ENCODE measurements at regions not wholly inside any gene's neighbourhood (a gene's known extent, or its start where the extent isn't known, plus 50 kb on each side); places are given as distances from the start of the nearest gene placed in this dataset.

DNA sequence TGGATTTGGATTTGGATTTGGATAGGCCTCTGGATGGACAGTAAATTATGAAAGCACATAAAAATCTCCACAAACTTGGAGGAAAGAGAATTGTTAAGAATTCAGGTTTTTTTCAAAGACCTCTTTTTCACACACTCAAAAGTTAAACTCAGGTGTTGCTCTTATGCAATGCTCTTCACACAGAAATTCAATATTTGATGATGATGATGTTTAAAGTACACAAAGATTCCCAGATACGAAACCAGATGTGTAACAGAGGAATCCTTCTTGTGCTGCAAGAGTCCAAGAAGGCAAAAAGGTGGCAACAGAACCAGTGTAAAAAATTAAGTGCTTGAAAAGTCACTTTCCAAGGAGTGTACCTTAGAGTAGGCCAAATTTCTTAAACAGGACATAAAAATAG is 75.8 kb upstream of the SPATS2L start:
- H3K4me3 ChIP-seq (ENCODE audit: low read depth, low read length): no peak overlapping the region
- TF ChIP-seq, protein P1, sequence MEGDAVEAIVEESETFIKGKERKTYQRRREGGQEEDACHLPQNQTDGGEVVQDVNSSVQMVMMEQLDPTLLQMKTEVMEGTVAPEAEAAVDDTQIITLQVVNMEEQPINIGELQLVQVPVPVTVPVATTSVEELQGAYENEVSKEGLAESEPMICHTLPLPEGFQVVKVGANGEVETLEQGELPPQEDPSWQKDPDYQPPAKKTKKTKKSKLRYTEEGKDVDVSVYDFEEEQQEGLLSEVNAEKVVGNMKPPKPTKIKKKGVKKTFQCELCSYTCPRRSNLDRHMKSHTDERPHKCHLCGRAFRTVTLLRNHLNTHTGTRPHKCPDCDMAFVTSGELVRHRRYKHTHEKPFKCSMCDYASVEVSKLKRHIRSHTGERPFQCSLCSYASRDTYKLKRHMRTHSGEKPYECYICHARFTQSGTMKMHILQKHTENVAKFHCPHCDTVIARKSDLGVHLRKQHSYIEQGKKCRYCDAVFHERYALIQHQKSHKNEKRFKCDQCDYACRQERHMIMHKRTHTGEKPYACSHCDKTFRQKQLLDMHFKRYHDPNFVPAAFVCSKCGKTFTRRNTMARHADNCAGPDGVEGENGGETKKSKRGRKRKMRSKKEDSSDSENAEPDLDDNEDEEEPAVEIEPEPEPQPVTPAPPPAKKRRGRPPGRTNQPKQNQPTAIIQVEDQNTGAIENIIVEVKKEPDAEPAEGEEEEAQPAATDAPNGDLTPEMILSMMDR (IDR thresholded peaks at IDR 0.05; ENCODE audit: low read depth, low read length): no peak

DNA sequence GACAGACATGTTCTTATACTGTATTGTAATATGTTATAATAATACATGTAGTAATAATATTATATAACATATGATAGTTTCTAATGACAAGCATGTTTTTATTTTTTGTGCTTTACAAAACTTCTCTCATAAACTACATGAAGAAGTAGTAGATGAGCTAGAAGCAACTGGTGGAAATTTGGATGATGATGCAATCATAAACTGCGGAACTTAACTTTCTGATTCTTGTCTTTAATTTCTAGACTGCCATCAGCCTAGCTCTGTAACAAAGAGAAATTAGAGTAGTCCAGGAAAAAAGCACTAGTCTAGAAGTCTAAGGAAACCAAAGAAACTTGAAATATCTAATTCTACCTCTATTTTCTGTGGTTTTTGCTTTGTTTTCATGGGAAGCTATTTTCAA is 71.0 kb upstream of the SPATS2L start:
- H3K4me3 ChIP-seq (ENCODE audit: low read depth, low read length): no peak overlapping the region
- TF ChIP-seq, protein P1 (IDR thresholded peaks at IDR 0.05; ENCODE audit: low read depth, low read length): no peak

DNA sequence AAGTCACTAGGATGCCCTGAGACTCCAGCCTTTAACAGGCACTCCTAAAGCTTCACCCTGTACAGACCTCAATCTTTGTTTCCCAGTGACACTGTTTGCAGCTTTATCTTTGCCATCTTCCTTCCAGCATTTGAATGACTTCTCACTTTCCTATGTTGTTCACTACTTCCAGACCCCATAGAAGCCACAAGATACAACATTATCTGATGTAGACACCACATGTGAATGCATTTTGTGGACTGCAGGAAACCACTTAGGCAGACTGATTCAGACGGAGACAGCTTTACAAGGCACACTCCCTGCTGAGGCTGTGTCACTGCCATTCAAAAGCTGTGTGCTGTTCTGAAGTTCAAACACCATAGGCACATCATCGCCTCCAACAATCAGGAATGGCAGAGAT is 67.3 kb upstream of the SPATS2L start:
- TF ChIP-seq, protein P1 (IDR thresholded peaks at IDR 0.05; ENCODE audit: low read depth, low read length): no peak
- H3K4me3 ChIP-seq (ENCODE audit: low read depth, low read length): no peak overlapping the region

DNA sequence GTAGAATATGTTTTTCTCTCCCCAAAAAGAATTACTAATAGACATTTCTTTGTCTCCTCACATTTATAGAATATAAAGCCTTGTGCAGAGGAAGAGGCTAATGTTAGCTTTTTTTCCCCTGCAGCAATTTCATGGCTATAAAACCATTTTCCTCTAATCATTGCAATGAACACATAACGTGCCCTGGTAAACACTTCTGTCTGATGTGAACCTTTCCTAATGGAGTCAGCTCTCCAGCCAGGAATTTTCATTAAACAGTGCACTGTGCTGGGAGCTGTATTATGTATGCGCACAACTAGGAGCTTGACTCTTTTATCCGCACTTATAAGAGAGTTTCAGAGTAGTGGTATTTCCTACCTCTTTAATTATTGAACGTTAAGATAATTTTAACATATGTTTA is 63.9 kb upstream of the SPATS2L start:
- H3K4me3 ChIP-seq (ENCODE audit: low read depth, low read length): no peak overlapping the region
- TF ChIP-seq, protein P1 (IDR thresholded peaks at IDR 0.05; ENCODE audit: low read depth, low read length): no peak

DNA sequence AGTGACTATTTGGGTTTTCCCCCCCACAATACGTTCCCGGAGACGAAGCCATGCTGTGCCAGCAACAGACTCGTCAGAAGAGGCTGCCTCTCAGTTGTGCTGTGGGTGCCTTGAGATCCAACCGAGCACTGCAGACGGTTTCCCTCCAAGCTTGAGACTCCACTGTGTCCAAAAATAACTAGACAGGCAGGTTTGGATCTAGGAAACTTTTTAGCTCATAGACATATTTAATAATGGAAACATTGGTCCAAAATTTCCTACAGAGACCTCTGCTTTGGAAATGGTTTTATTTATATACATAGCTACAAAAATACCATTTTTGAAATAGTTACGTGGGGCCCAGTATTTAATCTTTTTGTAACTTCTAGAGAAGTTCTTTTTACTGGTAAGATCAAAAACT is 63.1 kb upstream of the SPATS2L start:
- TF ChIP-seq, protein P1 (IDR thresholded peaks at IDR 0.05; ENCODE audit: low read depth, low read length): no peak
- H3K4me3 ChIP-seq (ENCODE audit: low read depth, low read length): no peak overlapping the region

DNA sequence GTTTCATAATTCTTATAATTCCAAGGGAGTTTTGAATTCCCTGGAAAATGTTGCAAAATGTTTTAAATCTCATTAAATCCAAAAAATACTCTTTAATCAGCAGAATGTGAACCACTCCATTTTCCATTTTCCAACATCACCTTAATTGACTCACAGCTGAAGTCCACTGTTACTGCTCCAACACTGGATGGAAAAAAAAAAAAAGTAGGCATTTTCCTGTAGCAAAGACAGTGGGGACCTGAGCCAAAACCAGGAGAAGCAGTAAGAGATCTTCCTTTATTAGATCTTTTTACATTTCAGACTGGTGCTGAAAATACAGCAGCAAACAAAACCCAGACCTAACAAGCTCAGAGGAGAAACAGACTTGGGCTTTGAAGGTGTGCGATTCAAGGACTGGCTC is 62.4 kb upstream of the SPATS2L start:
- TF ChIP-seq, protein P1 (IDR thresholded peaks at IDR 0.05; ENCODE audit: low read depth, low read length): no peak
- H3K4me3 ChIP-seq (ENCODE audit: low read depth, low read length): no peak overlapping the region

DNA sequence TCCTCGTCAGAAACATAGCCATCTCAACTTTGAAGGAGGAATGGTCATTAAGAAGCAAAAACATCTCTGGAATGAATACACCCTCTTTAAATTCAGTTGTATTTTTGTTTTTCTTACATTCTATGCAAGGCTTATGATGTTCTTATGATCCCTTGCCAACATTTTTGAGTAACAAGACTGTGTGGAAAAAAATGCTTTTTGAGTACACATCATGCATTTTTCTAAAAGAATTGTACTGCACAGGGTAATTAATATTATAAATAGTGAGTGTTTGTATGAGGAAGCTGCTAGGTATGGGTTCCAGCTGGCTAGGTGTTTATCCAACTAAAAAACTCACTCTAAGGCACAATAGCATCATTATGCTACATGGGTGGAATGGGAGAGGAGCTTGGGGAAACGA is 59.0 kb upstream of the SPATS2L start:
- no peak overlapping the region for H3K4me3 ChIP-seq (ENCODE audit: low read depth, low read length)
- TF ChIP-seq, protein P1 (IDR thresholded peaks at IDR 0.05; ENCODE audit: low read depth, low read length): no peak
